ENCODE measurements at regions not wholly inside any gene's neighbourhood (a gene's known extent, or its start where the extent isn't known, plus 50 kb on each side); places are given as distances from the start of the nearest gene placed in this dataset.

DNA sequence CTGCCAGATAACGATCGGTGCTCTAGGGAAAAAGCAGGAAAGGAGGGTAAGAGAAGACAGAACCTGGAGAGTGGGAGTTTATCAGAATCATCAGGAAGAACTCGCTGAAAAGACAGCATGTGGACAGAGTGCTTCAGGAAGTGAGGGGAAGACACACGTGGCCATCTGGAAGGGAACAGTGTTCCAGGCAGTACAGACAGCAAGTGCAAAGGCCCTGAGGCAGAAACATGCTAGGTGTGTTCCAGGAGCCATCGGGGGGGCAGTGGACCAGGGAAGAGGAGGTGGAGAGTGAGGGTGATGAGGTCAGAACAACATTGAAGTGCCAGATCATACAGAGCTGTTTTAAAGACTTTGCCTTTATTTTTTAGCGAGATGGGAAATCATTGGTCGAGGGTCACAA is 354.3 kb upstream of the CNR1 start:
- TF ChIP-seq, protein P1, sequence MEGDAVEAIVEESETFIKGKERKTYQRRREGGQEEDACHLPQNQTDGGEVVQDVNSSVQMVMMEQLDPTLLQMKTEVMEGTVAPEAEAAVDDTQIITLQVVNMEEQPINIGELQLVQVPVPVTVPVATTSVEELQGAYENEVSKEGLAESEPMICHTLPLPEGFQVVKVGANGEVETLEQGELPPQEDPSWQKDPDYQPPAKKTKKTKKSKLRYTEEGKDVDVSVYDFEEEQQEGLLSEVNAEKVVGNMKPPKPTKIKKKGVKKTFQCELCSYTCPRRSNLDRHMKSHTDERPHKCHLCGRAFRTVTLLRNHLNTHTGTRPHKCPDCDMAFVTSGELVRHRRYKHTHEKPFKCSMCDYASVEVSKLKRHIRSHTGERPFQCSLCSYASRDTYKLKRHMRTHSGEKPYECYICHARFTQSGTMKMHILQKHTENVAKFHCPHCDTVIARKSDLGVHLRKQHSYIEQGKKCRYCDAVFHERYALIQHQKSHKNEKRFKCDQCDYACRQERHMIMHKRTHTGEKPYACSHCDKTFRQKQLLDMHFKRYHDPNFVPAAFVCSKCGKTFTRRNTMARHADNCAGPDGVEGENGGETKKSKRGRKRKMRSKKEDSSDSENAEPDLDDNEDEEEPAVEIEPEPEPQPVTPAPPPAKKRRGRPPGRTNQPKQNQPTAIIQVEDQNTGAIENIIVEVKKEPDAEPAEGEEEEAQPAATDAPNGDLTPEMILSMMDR (IDR thresholded peaks at IDR 0.05) = no peak
- TF ChIP-seq EP300 (IDR thresholded peaks at IDR 0.05) = no peak
- TF ChIP-seq POLR2A (IDR thresholded peaks at IDR 0.05) = no peak
- no peak for TF ChIP-seq POLR2AphosphoS5 (IDR thresholded peaks at IDR 0.05)

Data from upper lobe of left lung (tissue), 4 donors.